CD4-positive, alpha-beta memory T cell (primary cell): ENCODE measurements at regions not wholly inside any gene's neighbourhood (a gene's known extent, or its start where the extent isn't known, plus 50 kb on each side); places are given as distances from the start of the nearest gene placed in this dataset.
"Not testable (repeated sequence)": the region's sequence is repeated elsewhere in the genome, so short reads cannot be mapped to it uniquely, and the experiment has no call there.

Source experiments
- CTCF ChIA-PET: fragments of 350-600 bp; sonication (Branson Sonifier 250); formaldehyde crosslinking; loops from one replicate; lab custom pipeline; 2021; ENCODE audit warnings: inconsistent platforms; ENCODE audit not compliant: partially characterized antibody; lab: Charles Lee
- POLR2A ChIA-PET: fragments of 350-600 bp; sonication (Branson Sonifier 250); formaldehyde crosslinking; loops from one replicate; lab custom pipeline; 2021; ENCODE audit not compliant: partially characterized antibody; lab: Charles Lee
- DNase-seq, 5 donors: peaks; one replicate each; pipeline versions ENCODE4 v3.0.0 to v3.0.0-alpha.2; 2020 to 2022; ENCODE audit warnings: mixed read lengths in 1 of 5
- H3K27ac ChIP-seq: one replicate; pipeline ENCODE4 v1.7.0; 2013; ENCODE audit warnings: low read depth, low read length
- H3K27me3 ChIP-seq: 2 replicates; pipeline ENCODE4 v1.7.0; 2013; ENCODE audit warnings: mild to moderate bottlenecking, low read length, moderate library complexity; ENCODE audit not compliant: insufficient read depth
- H3K36me3 ChIP-seq: 2 replicates; pipeline ENCODE4 v1.7.0; 2013; ENCODE audit warnings: mild to moderate bottlenecking, low read length, moderate library complexity; ENCODE audit not compliant: insufficient read depth
- H3K4me1 ChIP-seq: 2 replicates; pipeline ENCODE4 v1.7.0; 2013; ENCODE audit warnings: mild to moderate bottlenecking, low read length, moderate library complexity; ENCODE audit not compliant: insufficient read depth
- H3K4me3 ChIP-seq, 2 donors: one replicate each; pipeline ENCODE4 v1.7.0; 2013; ENCODE audit warnings: low read length in 2 of 2, mild to moderate bottlenecking in 1 of 2
- H3K9me3 ChIP-seq, 2 donors: one replicate each; pipeline ENCODE4 v1.7.0; 2013; ENCODE audit warnings: low read length in 2 of 2, control low read depth in 1 of 2; ENCODE audit not compliant: control insufficient read depth in 1 of 2
- H3K27ac Mint-ChIP-seq, 7 donors: one replicate each; pipeline ENCODE4 v1.8.0; 2020 to 2021; ENCODE audit warnings: mixed read lengths in 7 of 7, mild to moderate bottlenecking in 6 of 7, inconsistent platforms in 3 of 7, moderate library complexity in 3 of 7
- H3K27me3 Mint-ChIP-seq, 2 donors: one replicate each; pipeline ENCODE4 v1.8.0; 2020 to 2021; ENCODE audit warnings: mixed read lengths in 2 of 2
- H3K36me3 Mint-ChIP-seq, 2 donors: one replicate each; pipeline ENCODE4 v1.8.0; 2020 to 2021; ENCODE audit warnings: mixed read lengths in 2 of 2, inconsistent platforms in 1 of 2, mild to moderate bottlenecking in 1 of 2
- H3K4me1 Mint-ChIP-seq, 4 donors: one replicate each; pipeline ENCODE4 v1.8.0; 2020 to 2021; ENCODE audit warnings: mixed read lengths in 4 of 4, mild to moderate bottlenecking in 1 of 4
- H3K4me3 Mint-ChIP-seq, 8 donors: one replicate each; pipeline ENCODE4 v1.8.0; 2020 to 2021; ENCODE audit warnings: mixed read lengths in 8 of 8, mild to moderate bottlenecking in 7 of 8, moderate library complexity in 6 of 8, inconsistent platforms in 3 of 8
- H3K9me3 Mint-ChIP-seq, 8 donors: one replicate each; pipeline ENCODE4 v1.8.0; 2020 to 2021; ENCODE audit warnings: mixed read lengths in 8 of 8, mild to moderate bottlenecking in 5 of 8, inconsistent platforms in 3 of 8, moderate library complexity in 1 of 8
- intact Hi-C: fragments of 100-400 bp; cut with micrococcal nuclease; formaldehyde crosslinking; loops from one replicate; pipeline ENCODE4 v1.15.1; 2023

DNA sequence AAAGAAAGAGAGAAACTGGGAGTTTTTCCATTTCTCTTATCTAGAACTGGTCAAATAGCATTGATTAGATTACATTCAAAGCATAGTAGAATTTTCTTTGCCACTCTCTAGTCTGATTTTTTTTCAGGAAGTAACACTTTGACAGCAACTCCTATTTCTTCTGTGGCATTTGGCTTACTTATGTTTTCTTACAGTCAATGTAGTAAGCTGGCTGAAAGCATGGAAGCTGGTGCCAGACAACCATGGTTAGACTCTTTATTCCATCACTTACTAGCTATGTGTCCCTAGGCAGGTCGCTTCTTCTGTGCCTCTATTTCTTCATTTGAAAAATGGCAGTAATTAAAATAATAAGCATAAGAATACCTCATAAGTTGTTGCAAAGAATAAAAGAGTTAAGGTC lies 54.2 kb upstream of the OPRM1 start:
- Mint-ChIP-seq H3K9me3 (peaks cover 0 to 8% (median under 1%) of the 10 kb centered on the region in 8 donors), H3K4me3 (no peak overlapping the region), H3K4me1 (no peaks in the 10 kb centered on the region), H3K27ac (no peak overlapping the region), H3K36me3 (no peaks in the 10 kb centered on the region), H3K27me3 (peaks cover 4% of the 10 kb centered on the region in 2 donors)
- intact Hi-C loops, result no loop called here
- Histone ChIP-seq H3K27me3 (no peaks in the 10 kb centered on the region), H3K27ac (no peak overlapping the region), H3K9me3 (no peaks in the 10 kb centered on the region), H3K36me3 (no peaks in the 10 kb centered on the region), H3K4me1 (no peaks in the 10 kb centered on the region), H3K4me3 (no peak overlapping the region)
- POLR2A ChIA-PET, result no interaction called here
- CTCF ChIA-PET, result no interaction called here
- DNase-seq, result no peak

DNA sequence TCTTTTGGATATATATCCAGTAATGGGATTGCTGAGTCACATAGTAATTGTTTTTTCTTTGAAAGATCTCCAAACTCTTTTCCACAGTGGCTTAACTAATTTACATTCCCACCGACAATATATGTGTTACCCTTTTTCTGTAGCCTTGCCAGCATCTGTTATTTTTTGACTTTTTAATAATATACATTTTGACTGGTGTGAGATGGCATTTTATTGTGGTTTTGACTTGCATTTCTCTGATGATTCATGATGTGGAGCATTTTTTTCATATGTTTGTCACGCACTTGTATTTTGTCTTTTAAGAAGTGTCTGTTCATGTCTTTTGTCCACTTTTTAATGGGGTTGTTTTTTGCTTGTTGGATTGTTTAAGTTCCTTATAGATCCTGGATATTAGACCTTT lies 58.9 kb upstream of the OPRM1 start:
- peaks cover 1 to 4% of the 10 kb centered on the region in 2 donors for H3K27me3 Mint-ChIP-seq

DNA sequence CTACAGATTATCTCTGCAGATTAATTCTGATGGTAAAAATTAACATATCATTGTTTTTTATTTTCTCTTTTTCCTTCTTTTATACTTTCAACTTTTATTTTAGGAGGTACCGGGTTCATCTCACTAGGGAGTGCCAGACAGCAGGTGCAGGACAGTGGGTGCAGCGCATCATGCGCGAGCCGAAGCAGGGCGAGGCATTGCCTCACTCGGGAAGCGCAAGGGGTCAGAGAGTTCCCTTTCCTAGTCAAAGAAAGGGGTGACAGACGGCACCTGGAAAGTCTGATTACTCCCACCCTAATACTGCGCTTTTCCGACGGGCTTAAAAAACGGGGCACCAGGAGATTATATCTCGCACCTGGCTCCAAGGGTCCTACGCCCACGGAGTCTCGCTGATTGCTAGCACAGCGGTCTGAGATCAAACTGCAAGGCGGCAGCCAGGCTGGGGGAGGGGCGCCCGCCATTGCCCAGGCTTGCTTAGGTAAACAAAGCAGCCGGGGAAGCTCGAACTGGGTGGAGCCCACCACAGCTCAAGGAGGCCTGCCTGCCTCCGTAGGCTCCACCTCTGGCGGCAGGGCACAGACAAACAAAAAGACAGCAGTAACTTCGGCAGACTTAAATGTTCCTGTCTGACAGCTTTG lies 60.0 kb upstream of the OPRM1 start:
- H3K4me1 ChIP-seq, H3K27me3 Mint-ChIP-seq, H3K4me3 Mint-ChIP-seq, H3K9me3 ChIP-seq, H3K27ac ChIP-seq, H3K4me3 ChIP-seq, POLR2A ChIA-PET, CTCF ChIA-PET, H3K36me3 ChIP-seq, intact Hi-C loops, H3K36me3 Mint-ChIP-seq, H3K27ac Mint-ChIP-seq, DNase-seq, H3K27me3 ChIP-seq: not testable (repeated sequence)
- Mint-ChIP-seq H3K9me3 (peaks cover 0 to 13% (median 1%) of the 10 kb centered on the region in 8 donors), H3K4me1 (peaks cover 0 to 12% (median 7%) of the 10 kb centered on the region in 4 donors)

More for the DNA sequence above, 58.9 kb upstream of the OPRM1 start:
- intact Hi-C loops, result no loop called here
- Histone ChIP-seq H3K36me3 (no peaks in the 10 kb centered on the region), H3K4me1 (no peaks in the 10 kb centered on the region), H3K9me3 (no peaks in the 10 kb centered on the region), H3K27ac (no peak overlapping the region), H3K27me3 (no peaks in the 10 kb centered on the region), H3K4me3 (no peak overlapping the region)
- DNase-seq, result no peak
- Mint-ChIP-seq H3K4me1 (peaks cover 0 to 12% (median 7%) of the 10 kb centered on the region in 4 donors), H3K27ac (no peak overlapping the region), H3K4me3 (no peak overlapping the region), H3K36me3 (no peaks in the 10 kb centered on the region), H3K9me3 (peaks cover 0 to 13% (median 1%) of the 10 kb centered on the region in 8 donors)
- ChIA-PET CTCF (no interaction called here), POLR2A (no interaction called here)

DNA sequence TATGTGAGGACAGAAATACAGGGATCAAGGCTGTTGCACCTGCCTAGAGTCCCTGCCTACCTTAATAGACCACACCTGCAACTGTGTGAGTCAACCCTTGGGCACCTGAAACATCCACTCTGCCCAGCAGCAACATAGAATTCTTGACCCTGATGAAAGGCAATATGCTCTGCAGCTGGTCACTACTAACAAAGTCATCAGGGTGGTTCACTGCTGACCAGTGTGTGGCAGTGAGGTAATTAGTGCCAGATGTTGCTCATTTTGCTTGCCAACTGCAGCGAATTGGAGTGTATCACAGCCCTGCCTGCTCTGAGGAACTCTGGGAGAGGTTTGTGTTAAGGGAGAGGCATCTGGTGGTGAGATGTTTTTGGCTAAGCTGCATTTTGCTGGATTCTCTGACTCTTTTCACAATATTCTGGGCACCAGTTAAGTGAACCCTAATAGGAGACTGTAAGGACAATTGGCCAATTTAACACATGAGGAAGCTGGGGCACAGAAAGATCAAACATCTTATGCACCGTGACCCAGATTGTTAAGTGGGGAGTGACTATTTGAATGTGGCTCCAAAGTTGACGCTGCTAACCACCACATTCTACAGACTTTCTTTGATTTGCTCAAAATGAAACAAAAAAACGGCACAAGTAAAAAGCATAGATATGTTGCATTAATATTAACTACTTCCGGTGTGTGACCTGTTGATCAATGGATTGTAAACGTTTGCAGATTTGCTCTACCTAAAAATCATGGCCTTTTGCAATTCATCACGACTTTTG lies 61.9 kb upstream of the OPRM1 start:
- Histone ChIP-seq H3K4me1 (no peaks in the 10 kb centered on the region), H3K27ac (no peak overlapping the region), H3K36me3 (no peaks in the 10 kb centered on the region), H3K4me3 (no peak overlapping the region), H3K9me3 (no peaks in the 10 kb centered on the region), H3K27me3 (no peaks in the 10 kb centered on the region)
- intact Hi-C loops, result no loop called here
- ChIA-PET CTCF (no interaction called here), POLR2A (no interaction called here)
- Mint-ChIP-seq H3K9me3 (peaks cover 0 to 13% (median 1%) of the 10 kb centered on the region in 8 donors), H3K4me1 (peaks cover 0 to 12% (median 7%) of the 10 kb centered on the region in 4 donors), H3K36me3 (no peaks in the 10 kb centered on the region), H3K27ac (no peak overlapping the region), H3K27me3 (peaks cover 1% of the 10 kb centered on the region in 2 donors), H3K4me3 (peak overlapping the region in 5 of 8 donors; percentile 26 to 57 (median 55))
- no peak for DNase-seq

DNA sequence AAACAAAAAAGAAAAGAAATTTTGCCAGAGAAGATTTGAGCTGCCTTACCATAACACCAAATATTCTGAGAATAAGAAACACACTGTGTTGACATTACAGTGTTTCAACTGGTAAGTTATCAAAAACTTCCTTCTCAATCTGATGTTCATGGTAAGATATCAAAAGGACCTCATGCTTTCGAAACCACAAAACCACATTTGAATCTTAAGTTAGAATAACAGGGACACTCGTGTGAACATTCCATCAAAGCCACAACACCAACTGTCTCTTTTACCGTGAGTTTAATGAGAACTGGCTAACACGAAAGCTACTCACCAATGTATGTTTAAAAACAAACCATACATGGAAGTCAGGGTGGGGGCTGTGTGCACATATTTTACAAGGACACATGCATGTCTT lies 73.0 kb upstream of the OPRM1 start:
- Histone ChIP-seq H3K27ac (no peak overlapping the region), H3K27me3 (no peaks in the 10 kb centered on the region), H3K4me3 (no peak overlapping the region), H3K9me3 (no peaks in the 10 kb centered on the region), H3K36me3 (no peaks in the 10 kb centered on the region), H3K4me1 (no peaks in the 10 kb centered on the region)
- Mint-ChIP-seq H3K4me1 (peaks cover 2 to 6% (median 4%) of the 10 kb centered on the region in 4 donors), H3K27me3 (peaks cover 0 to 1% of the 10 kb centered on the region in 2 donors), H3K36me3 (no peaks in the 10 kb centered on the region), H3K4me3 (peak overlapping the region in 1 of 8 donors; percentile 22), H3K27ac (no peak overlapping the region), H3K9me3 (peaks cover 0 to 2% (median 0%) of the 10 kb centered on the region in 8 donors)
- DNase-seq, result peak in 1 of 5 donors; percentile 0
- intact Hi-C loops, result no loop called here
- ChIA-PET POLR2A (no interaction called here), CTCF (no interaction called here)

DNA sequence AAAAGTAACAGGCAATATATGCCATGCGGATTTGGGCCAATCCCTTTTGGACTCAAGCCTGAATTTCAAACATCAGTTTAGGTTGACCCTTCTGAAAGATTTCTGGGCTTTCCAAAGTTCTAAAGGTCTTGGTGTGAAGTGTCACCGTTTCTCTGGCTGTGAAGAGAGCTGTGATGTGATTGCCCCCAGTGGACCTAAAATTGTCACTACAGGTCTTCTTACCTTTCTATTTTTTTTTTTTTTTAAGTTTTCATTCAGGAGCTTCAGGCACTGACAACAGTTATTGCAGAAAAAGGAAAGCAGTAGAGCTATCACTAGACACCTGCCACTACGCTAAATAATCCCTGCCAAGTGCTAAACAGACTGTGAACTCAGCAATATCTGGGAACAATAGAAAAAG lies 75.7 kb upstream of the OPRM1 start:
- Mint-ChIP-seq H3K36me3 (no peaks in the 10 kb centered on the region), H3K4me3 (no peak overlapping the region), H3K9me3 (peaks cover 0 to 4% (median 0%) of the 10 kb centered on the region in 8 donors), H3K27ac (no peak overlapping the region), H3K4me1 (peaks cover 2 to 6% (median 4%) of the 10 kb centered on the region in 4 donors), H3K27me3 (peaks cover 0 to 2% of the 10 kb centered on the region in 2 donors)
- DNase-seq, result no peak
- Histone ChIP-seq H3K27ac (no peak overlapping the region), H3K4me3 (no peak overlapping the region), H3K36me3 (no peaks in the 10 kb centered on the region), H3K9me3 (no peaks in the 10 kb centered on the region), H3K27me3 (no peaks in the 10 kb centered on the region), H3K4me1 (no peaks in the 10 kb centered on the region)
- CTCF ChIA-PET, result no interaction called here
- intact Hi-C loops, result no loop called here
- POLR2A ChIA-PET, result no interaction called here

DNA sequence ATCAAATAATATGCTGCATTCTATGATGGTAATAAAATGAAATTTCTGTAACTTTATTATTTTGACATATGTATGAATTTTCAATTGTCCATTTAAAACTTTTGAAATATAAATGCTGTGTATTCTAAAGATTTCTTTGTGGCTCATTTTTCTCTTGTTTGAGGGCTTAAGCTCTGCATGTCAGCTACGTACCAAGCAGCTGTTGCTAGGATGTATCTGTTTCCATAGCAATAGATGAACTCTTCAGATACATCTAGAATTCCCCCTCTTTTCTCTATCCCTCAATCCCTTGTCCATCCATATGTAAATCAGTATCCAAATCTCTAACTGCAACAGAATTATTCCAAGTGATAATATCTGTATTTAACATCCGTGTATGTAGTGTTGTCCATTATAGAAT lies 76.5 kb upstream of the OPRM1 start:
- no peaks in the 10 kb centered on the region for H3K27me3 ChIP-seq
- H3K27ac ChIP-seq, result no peak overlapping the region
- H3K36me3 Mint-ChIP-seq, result no peaks in the 10 kb centered on the region
- no peak overlapping the region for H3K4me3 ChIP-seq
- H3K27ac Mint-ChIP-seq, result no peak overlapping the region
- CTCF ChIA-PET, result no interaction called here
- POLR2A ChIA-PET, result no interaction called here
- H3K27me3 Mint-ChIP-seq, result peaks cover 0 to 6% of the 10 kb centered on the region in 2 donors
- H3K9me3 ChIP-seq, result no peaks in the 10 kb centered on the region
- H3K9me3 Mint-ChIP-seq, result peaks cover 0 to 4% (median 0%) of the 10 kb centered on the region in 8 donors
- DNase-seq, result no peak
- intact Hi-C loops, result no loop called here
- H3K4me1 ChIP-seq, result no peaks in the 10 kb centered on the region
- no peak overlapping the region for H3K4me3 Mint-ChIP-seq
- peaks cover 2 to 6% (median 4%) of the 10 kb centered on the region in 4 donors for H3K4me1 Mint-ChIP-seq
- no peaks in the 10 kb centered on the region for H3K36me3 ChIP-seq
